Ureter (tissue), 1 donor: ENCODE measurements at regions not wholly inside any gene's neighbourhood (a gene's known extent, or its start where the extent isn't known, plus 50 kb on each side); places are given as distances from the start of the nearest gene placed in this dataset.

ENCODE experiments used
- DNase-seq: peaks from one replicate; pipeline ENCODE4 v3.0.0-alpha.2; 2020; ENCODE audit warnings: low spot score
- donor health status: DM: yes; HTN: yes; CAD: no.

- DNase-seq, result peak; percentile 17
Measured at GRCh38 chr2:128493880-128494279, 175.2 kb upstream of the HS6ST1 start.

- DNase-seq, result peak; percentile 39
Measured at GRCh38 chr2:128494307-128494639, 175.6 kb upstream of the HS6ST1 start.

DNA sequence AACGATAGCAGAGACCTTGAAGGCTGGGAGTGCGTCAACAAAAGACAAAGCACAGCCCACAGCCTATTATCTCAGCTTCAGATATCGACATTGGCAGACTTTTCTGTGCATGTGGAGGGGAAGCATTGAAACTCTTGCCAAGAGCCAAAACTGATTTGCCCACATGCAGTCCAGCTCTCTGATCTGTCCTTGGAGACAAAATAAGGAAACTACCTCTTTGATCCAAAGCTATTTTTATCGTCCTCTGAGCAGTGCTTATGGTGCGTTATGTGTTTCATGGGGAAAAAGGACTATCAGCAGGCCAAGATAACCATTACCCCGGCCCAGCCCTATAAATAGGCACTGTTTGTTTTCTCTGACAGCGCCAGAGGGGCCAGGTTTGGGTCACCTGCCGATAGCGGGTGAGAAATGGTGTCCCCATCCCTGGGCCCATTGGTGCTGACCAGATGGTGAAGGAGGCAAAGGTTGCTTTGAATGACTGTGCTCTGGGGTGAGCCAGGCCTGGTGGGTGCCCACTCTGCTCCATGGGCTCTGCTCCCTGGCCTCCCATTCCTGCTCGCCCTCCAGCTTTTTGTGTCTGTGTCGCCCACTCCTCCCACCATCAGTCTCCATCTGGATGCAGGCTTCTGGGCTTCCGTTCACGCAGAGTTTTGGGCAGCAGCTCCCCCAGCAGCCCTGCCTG, 176.1 kb upstream of the HS6ST1 start:
- peak; percentile 33 for DNase-seq

DNA sequence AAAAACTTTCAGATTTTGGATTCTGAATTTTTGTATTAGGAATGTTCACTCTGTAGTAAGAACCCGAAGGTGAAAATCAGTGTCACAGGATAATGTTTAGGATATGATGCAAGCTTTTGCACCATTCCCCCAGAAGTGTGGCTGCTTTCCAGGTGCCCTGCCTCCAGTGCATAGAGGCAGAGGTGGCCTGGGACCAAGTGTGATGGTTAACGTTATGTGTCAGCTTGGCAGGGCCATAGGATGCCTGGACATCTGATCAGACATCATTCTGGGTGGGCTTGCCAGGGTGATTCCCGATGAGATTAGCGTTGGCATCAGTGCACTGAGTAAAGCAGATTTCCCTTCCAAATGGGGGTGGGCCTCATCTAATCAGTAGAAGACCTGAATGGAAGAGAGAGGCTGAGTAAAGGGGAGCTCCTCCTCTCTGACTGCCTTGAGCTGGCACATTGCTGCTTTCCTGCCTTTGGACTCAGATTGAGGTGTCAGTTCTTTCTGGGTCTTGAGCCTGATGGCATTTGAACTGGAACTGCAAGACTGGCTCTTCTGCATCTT, 177.4 kb upstream of the HS6ST1 start:
- DNase-seq, result peak; percentile 22

GRCh38 chr2:128496700-128497099, 178.0 kb upstream of the HS6ST1 start:
- DNase-seq, result peak; percentile 30

GRCh38 chr2:128497461-128497860, 178.8 kb upstream of the HS6ST1 start:
- DNase-seq, result peak; percentile 29

GRCh38 chr2:128498086-128498485, 179.4 kb upstream of the HS6ST1 start:
- peak; percentile 17 for DNase-seq

- peak; percentile 17 for DNase-seq
Measured at GRCh38 chr2:128498589-128498988, 179.9 kb upstream of the HS6ST1 start.

DNA sequence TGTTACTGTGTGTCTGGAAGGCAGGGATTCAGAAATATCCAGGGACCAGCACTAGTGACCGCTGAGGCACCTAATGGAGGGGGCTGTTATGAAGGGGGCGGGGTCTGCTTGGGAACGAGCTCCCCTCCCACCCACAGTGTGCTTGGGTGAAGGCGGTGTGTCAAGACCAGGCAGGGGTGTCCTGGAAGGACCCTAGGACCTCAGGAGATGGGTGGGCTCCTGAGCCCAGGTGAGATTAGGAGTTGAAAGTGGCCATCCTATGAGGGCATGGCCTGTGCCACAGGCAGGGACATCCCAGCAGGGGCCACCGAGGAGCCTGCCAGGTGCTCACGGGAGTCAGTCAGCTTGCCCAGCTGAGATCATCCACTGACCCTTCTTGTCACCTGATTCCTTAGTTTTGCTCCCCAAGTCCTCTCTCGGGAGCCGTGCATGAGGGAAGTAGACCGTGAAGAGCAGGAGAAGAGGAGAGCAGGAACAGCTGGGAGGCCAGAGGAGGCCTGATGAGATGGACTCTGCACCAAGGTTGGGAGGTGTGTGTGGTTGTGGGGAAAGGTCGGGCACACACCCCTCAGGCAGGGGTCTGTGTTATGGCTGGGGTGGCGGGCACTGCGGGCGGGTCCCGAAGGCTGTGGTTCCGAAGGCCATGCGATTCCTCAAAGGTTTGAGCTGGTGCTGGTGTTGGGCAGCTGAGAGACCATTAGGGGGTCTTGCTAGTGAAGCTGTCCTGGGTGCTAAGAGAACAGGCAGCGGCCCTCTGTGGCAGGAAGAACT, 180.9 kb upstream of the HS6ST1 start:
- peak; percentile 31 for DNase-seq

DNA sequence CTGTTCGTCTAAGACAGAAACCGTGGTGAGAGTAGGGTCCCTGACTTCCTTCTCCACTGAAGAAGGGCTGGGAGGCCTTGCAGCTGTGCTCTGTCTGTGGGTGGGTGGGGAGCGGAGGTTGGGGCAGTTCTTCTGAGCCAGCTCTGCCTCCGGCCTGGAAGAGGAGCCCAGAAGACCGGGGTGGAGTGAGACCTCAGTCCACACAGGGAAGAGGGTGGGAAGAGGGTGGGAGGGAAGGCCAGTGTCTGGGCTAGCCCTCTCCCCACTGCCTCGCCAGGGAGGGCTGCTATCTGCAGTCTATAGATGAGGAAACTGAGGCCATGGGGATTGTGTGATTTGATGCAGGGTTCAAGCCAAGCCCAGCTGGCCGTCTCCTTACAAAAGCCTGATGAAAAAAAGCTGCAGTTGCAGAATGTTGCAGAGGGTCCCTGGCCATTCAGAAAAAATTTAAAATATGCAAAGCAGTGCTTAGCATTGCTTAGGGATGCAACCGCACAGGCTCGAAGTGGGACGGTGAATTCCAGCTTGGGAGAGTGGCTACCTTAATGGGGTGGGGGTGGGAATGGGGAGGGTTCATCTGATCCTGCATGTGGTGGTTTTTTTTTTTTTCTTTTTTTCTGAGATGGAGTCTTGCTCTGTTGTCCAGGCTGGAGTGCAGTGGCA, 181.6 kb upstream of the HS6ST1 start:
- peak; percentile 38 for DNase-seq

DNA sequence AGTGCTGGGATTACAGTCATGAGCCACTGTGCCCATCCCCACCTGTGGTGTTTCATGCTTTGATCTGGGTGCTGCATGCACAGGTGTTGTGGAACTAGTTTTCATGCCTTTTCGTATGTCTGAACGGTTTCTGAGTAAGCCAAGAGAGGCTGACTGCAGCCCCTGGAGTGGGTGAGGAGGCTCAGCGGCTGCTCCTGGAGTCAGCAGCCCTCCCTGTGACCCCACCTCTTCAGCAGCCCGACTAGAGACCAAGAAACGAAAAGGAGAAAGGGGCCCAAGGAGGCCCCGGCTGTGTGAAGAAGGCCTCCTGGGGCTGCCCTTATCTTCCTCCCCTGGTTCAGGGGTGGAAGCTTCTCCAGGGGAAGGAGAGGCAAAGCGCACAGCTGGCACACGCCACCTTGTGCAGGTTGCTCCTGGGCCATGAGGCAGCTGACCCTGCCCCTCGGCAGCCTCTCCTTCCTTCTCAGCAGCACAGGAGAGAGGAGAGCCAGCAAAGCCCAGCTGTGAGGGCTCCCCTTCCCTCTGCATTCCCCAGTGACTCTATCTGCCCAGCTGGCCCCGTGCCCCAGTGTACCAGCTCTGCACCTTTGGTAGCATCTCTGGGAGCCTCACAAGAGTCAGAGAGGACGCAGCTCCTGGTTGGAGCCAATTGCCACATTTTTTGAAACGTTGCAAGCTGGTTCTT, 182.5 kb upstream of the HS6ST1 start:
- peak; percentile 37 for DNase-seq

GRCh38 chr2:128501700-128502099, 183.0 kb upstream of the HS6ST1 start:
- DNase-seq, result peak; percentile 37

- peak; percentile 7 for DNase-seq
Measured at GRCh38 chr2:128502200-128502599, 183.5 kb upstream of the HS6ST1 start.

- DNase-seq, result peak; percentile 35
Measured at GRCh38 chr2:128502638-128503246, 184.1 kb upstream of the HS6ST1 start.

- DNase-seq, result peak; percentile 40
Measured at GRCh38 chr2:128503399-128504245, 185.0 kb upstream of the HS6ST1 start.

DNA sequence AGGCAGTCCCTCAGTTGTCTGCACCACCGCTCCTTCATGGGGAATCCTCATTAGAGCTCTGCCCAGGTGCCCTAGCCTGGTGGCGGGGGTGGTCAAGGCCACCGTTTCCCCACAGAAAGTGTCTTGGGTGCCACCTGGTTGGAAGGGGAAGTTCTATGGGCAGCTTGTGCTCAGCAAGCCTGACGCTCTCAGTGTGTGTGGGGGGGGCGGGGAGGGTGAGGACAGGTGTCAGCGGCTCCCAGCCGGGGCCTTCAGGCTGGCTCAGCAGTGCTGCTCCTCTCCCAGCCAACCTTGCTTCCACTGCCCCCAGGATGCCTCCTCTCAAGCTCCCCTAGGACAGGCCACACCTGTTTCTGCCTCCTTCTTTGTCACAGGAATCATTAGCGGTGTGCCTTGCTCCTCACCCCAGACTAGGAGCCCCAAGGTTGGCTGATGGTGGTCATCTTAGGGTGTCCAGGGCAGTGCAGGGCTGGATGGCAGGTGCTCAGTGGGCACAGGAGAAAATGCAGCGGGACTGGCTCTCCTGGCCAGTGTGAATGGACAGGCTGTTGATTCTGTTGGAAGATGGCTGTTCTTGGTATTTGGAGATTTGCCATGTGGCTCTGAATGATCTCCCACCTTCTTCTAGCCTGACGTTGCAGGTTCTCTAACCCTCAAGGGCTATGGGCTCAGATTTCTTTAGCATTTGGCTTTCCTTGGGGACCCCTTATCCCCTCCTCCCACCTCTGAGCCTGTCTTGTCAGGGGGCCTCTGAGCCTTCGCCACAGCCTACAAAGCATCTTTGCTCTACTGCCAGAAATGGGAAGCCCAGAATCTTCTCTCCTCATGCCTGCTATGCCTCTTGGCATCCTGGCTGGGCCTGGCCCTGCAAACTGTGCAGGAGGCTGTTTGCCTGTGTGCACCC, 185.8 kb upstream of the HS6ST1 start:
- peak; percentile 36 for DNase-seq

GRCh38 chr2:128505150-128505490, 186.5 kb upstream of the HS6ST1 start:
- DNase-seq, result peak; percentile 20

DNA sequence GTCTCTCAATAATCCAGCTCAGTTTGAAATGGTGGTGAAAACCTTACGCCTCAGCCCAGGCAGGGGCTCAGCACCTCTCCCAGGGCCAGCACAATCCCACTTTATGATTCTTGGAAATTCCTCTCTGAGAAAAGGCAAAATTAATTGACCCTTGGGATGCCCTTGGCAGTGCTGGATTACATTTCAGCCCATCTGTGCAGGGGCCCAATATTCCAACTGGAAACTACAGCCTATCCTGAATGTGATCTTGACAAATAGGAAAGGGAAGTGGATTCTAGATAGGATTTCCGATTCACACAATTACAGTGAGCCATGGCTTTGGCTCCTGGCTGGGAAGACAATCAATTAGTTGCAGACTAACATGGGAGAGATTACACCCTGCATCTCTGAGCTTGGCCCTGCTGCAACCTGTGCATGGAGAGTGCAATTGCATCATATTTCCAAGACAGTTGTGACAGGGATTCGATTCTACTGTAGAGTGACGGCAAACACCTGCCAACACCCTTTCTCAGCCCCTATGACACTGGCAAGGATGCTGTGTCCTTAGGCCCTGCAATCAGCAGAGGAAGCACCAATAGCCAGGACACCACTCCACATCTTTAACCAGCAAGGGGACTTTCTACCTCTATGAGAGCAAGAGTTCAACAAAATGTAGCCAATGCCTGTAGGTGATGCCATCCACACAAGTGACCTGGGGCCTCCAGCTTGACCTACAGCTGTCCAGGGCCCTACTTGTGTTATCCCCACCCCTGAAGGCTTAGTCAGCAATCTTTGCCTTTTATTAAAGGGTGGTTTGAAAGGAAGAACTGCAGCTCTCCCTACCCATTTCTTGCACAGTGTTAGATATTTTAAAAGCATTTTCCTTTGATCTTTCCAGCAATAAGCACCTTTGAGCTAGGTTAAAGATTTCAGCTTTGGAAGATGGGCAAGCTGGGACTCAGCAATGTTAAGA, 187.2 kb upstream of the HS6ST1 start:
- no peak for DNase-seq
